ENCODE measurements at regions not wholly inside any gene's neighbourhood (a gene's known extent, or its start where the extent isn't known, plus 50 kb on each side); places are given as distances from the start of the nearest gene placed in this dataset.

- TF ChIP-seq CHD7 (IDR thresholded peaks at IDR 0.05; ENCODE audit: low read depth, low read length): no peak
- no peak for TF ChIP-seq NFE2 (IDR thresholded peaks at IDR 0.05; ENCODE audit: low read depth)
- no peak for TF ChIP-seq CCAR2 (IDR thresholded peaks at IDR 0.05; ENCODE audit: low read depth, low read length)
- TF ChIP-seq ZNF511 (CRISPR knock-in tag; IDR thresholded peaks at IDR 0.05): no peak
- TF ChIP-seq, protein P1, sequence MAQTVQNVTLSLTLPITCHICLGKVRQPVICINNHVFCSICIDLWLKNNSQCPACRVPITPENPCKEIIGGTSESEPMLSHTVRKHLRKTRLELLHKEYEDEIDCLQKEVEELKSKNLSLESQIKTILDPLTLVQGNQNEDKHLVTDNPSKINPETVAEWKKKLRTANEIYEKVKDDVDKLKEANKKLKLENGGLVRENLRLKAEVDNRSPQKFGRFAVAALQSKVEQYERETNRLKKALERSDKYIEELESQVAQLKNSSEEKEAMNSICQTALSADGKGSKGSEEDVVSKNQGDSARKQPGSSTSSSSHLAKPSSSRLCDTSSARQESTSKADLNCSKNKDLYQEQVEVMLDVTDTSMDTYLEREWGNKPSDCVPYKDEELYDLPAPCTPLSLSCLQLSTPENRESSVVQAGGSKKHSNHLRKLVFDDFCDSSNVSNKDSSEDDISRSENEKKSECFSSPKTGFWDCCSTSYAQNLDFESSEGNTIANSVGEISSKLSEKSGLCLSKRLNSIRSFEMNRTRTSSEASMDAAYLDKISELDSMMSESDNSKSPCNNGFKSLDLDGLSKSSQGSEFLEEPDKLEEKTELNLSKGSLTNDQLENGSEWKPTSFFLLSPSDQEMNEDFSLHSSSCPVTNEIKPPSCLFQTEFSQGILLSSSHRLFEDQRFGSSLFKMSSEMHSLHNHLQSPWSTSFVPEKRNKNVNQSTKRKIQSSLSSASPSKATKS (CRISPR knock-in tag; IDR thresholded peaks at IDR 0.05): no peak
- TF ChIP-seq, protein P2, sequence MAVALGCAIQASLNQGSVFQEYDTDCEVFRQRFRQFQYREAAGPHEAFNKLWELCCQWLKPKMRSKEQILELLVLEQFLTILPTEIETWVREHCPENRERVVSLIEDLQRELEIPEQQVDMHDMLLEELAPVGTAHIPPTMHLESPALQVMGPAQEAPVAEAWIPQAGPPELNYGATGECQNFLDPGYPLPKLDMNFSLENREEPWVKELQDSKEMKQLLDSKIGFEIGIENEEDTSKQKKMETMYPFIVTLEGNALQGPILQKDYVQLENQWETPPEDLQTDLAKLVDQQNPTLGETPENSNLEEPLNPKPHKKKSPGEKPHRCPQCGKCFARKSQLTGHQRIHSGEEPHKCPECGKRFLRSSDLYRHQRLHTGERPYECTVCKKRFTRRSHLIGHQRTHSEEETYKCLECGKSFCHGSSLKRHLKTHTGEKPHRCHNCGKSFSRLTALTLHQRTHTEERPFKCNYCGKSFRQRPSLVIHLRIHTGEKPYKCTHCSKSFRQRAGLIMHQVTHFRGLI (CRISPR knock-in tag; IDR thresholded peaks at IDR 0.05): no peak
- TF ChIP-seq, protein P3, sequence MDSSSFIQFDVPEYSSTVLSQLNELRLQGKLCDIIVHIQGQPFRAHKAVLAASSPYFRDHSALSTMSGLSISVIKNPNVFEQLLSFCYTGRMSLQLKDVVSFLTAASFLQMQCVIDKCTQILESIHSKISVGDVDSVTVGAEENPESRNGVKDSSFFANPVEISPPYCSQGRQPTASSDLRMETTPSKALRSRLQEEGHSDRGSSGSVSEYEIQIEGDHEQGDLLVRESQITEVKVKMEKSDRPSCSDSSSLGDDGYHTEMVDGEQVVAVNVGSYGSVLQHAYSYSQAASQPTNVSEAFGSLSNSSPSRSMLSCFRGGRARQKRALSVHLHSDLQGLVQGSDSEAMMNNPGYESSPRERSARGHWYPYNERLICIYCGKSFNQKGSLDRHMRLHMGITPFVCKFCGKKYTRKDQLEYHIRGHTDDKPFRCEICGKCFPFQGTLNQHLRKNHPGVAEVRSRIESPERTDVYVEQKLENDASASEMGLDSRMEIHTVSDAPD (CRISPR knock-in tag; IDR thresholded peaks at IDR 0.05): no peak
- no peak for TF ChIP-seq GABPB2 (CRISPR knock-in tag; conservative IDR thresholded peaks at IDR 0.05)
- no peak for TF ChIP-seq CHD2 (IDR thresholded peaks at IDR 0.05; ENCODE audit: low read depth, low read length)
- peak; percentile 25 for TF ChIP-seq HDAC3 (IDR thresholded peaks at IDR 0.05; ENCODE audit: borderline replicate concordance, partially characterized antibody)
- peak; percentile 33 for TF ChIP-seq TAL1 (IDR thresholded peaks at IDR 0.05)
Measured at GRCh38 chr10:22086730-22087401, 83.3 kb upstream of the DNAJC1 start (continued).
